ENCODE measurements at regions not wholly inside any gene's neighbourhood (a gene's known extent, or its start where the extent isn't known, plus 50 kb on each side); places are given as distances from the start of the nearest gene placed in this dataset.

DNA sequence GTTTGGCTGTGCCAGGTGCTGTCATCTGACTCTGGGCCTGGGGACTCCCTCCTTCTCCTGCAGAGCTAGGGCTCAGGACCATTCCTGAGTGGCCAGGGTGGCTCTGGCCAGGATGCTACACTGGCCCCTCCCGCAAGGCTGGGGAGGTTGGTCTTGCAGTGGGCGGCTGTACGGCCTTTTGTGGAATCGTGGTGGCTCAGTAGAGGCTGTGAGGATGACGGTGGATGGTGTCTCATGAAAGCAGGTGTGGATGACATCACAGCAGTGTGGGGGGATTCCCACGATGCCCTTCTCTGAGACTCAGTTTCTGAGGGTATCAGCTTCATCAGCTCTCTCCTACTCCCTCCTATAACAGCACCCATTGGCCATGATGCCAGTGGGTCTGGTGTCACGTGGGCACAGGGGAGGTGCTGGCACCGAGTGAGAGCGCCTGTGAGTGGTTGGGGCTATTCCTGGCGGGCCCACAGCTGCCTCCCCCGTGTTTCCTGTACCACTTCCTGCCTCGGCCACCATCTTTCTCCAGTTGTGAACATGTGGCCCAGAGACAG lies 144.2 kb upstream of the HDAC4 start:
- H3K4me3 ChIP-seq (ENCODE audit: low read depth, low read length) = no peak overlapping the region
- in situ Hi-C loops (cut with HindIII; ENCODE audit: low sequenced_read_pairs) = loop anchor here (5.0 to 10.0 kb wide), 3 partner anchors 52 to 130 kb away; no protein-coding TSS in a partner anchor
- no peak for DNase-seq (ENCODE audit: low read depth)
- TF ChIP-seq, protein P1, sequence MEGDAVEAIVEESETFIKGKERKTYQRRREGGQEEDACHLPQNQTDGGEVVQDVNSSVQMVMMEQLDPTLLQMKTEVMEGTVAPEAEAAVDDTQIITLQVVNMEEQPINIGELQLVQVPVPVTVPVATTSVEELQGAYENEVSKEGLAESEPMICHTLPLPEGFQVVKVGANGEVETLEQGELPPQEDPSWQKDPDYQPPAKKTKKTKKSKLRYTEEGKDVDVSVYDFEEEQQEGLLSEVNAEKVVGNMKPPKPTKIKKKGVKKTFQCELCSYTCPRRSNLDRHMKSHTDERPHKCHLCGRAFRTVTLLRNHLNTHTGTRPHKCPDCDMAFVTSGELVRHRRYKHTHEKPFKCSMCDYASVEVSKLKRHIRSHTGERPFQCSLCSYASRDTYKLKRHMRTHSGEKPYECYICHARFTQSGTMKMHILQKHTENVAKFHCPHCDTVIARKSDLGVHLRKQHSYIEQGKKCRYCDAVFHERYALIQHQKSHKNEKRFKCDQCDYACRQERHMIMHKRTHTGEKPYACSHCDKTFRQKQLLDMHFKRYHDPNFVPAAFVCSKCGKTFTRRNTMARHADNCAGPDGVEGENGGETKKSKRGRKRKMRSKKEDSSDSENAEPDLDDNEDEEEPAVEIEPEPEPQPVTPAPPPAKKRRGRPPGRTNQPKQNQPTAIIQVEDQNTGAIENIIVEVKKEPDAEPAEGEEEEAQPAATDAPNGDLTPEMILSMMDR (IDR thresholded peaks at IDR 0.05; ENCODE audit: low read depth, low read length, missing control alignments) = no peak

DNA sequence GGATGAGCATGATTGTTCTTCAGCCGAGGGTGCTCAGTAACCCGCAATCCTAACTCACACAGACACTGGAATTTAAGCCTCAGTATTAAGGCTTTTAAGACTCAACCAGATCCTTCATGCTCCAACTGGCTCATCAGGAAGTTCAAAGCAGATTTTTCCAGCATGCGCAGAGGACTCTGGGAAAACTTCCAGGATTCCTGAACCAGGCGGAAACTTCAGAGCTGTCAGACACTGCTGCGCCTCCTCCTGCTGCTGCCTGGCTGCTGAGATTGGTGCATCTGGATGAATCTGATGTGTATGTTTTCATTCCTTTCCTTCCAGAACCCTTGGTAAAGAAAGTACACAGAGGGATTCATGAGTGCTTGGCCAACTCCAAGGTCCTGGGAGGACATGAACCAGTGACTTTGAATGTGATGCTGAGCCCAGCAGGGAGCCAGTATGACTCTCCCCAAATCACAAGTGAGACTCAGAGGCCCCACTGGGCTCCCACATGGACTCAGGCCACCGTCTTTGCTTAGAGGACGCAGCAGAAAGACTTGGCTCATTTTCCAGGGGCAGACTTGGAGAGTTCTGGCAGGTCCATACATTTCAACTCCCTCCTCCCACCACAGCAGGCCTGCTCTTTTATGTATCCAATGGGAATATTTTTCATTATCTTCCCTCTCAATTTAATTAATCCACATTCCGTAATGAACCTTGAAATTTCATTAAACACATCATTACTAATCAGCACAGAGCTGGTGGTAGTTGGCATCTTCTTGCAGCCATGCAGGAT lies 143.5 kb upstream of the HDAC4 start:
- TF ChIP-seq, protein P1 (IDR thresholded peaks at IDR 0.05; ENCODE audit: low read depth, low read length, missing control alignments) = no peak
- peak; percentile 15 for DNase-seq (ENCODE audit: low read depth)
- H3K4me3 ChIP-seq (ENCODE audit: low read depth, low read length) = no peak overlapping the region
- in situ Hi-C loops (cut with HindIII; ENCODE audit: low sequenced_read_pairs) = loop anchor here (5.0 to 10.0 kb wide), 3 partner anchors 53 to 130 kb away; no protein-coding TSS in a partner anchor

DNA sequence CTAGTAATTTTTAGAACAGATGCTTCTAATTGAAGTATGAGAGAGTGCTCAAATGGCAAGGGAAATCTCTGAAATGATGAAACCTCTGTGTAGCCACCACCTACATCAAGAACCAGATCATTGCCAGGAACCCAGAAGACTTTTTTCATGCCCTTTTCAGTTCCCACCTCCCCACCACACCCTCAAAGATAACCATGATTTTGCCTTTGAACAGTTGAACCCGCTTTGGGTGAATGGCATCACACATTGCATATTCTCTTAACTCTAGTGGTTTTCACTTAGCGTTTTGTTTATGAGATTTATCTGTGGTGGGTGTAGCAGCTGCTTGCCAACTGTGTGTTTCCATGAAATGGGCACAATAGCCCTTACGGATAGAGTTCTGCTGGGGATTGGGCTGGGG lies 142.9 kb upstream of the HDAC4 start:
- H3K4me3 ChIP-seq (ENCODE audit: low read depth, low read length) = no peak overlapping the region
- TF ChIP-seq, protein P1 (IDR thresholded peaks at IDR 0.05; ENCODE audit: low read depth, low read length, missing control alignments) = no peak
- in situ Hi-C loops (cut with HindIII; ENCODE audit: low sequenced_read_pairs) = loop anchor here (5.0 to 10.0 kb wide), 3 partner anchors 54 to 129 kb away; no protein-coding TSS in a partner anchor
- no peak for DNase-seq (ENCODE audit: low read depth)

DNA sequence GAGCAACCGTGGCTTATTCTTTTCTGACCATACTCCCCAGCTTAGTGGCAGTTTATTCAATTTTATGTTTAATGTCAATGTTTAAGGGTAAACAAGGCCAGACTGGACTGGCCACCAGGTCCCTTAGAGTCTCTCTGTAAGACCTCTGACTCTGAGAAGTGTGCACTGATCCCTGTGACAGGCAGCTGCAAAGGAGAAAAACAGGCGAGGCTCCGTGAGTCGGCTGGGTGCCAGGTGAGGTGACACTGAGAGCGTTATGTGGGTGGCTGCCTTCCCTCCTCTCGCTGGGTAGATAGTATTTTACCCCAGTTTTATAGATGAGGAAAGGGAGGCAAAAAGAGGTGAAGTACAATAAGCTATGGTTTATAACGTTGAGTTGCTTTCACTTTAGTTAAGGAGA lies 139.4 kb upstream of the HDAC4 start:
- in situ Hi-C loops (cut with HindIII; ENCODE audit: low sequenced_read_pairs) = loop anchor here (5.0 to 10.0 kb wide), 3 partner anchors 55 to 125 kb away; no protein-coding TSS in a partner anchor
- TF ChIP-seq, protein P1 (IDR thresholded peaks at IDR 0.05; ENCODE audit: low read depth, low read length, missing control alignments) = no peak

DNA sequence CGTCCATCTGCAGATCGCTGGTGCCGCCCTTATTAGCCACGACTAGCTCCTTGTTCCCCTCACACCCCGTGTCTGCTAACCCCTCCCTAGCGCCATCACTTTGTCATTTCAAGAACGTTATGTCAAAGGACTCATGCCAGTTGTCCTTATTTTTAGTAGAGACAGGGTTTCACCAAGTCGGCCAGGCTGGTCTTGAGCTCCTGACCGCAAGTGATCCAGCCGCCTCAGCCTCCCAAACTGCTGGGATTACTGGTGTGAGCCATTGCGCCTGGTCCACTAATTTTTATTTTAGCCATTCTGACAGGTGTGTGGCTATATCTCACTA lies 138.9 kb upstream of the HDAC4 start:
- H3K4me3 ChIP-seq (ENCODE audit: low read depth, low read length) = no peak overlapping the region
- TF ChIP-seq, protein P1 (IDR thresholded peaks at IDR 0.05; ENCODE audit: low read depth, low read length, missing control alignments) = no peak
- no peak for DNase-seq (ENCODE audit: low read depth)
- in situ Hi-C loops (cut with HindIII; ENCODE audit: low sequenced_read_pairs) = loop anchor here (5.0 to 10.0 kb wide), 3 partner anchors 55 to 125 kb away; no protein-coding TSS in a partner anchor

More for the DNA sequence above, 139.4 kb upstream of the HDAC4 start:
- DNase-seq (ENCODE audit: low read depth) = no peak
- H3K4me3 ChIP-seq (ENCODE audit: low read depth, low read length) = no peak overlapping the region

DNA sequence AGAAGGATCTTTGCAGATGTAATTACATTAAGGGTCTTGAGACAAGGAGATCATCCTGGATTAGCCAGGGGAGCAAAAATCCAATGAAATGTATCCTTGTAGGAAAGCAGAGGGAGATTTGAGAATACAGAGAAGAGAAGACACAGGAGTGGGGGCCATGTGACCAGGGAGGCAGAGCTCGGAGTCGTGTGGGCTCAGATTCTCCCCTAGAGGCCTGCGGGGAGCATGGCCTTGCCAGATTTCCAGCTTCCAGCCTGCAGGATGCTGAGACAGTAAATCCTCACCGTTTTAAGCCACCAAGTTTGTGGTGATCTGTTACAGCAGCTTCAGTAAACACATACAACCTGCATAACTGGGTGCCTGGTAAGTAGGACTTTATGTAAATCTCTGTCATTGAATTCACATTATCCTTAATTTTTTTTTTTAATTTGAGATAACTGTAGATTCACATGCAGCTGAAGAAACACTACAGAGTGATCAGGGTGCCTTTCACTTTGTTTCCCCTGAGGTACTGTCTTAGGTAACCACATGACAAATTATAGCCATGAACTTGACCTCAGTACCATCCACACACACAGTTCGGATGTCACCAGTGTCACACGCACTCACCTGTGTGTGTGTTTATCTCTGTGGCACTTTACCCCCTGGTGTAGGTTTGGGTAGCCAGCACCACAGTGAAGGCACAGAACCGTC lies 138.4 kb upstream of the HDAC4 start:
- DNase-seq (ENCODE audit: low read depth) = no peak
- TF ChIP-seq, protein P1 (IDR thresholded peaks at IDR 0.05; ENCODE audit: low read depth, low read length, missing control alignments) = no peak
- no peak overlapping the region for H3K4me3 ChIP-seq (ENCODE audit: low read depth, low read length)
- in situ Hi-C loops (cut with HindIII; ENCODE audit: low sequenced_read_pairs) = no loop called here
